H1 (cell line): ENCODE measurements at regions not wholly inside any gene's neighbourhood (a gene's known extent, or its start where the extent isn't known, plus 50 kb on each side); places are given as distances from the start of the nearest gene placed in this dataset.

ENCODE experiments used
- CBX8 ChIP-seq: fragments of 300-800, 300-1000 bp; sonication (generic); IDR thresholded peaks from 2 replicates; pipeline ENCODE4 v1.7.1; 2016; ENCODE audit warnings: low read depth, low read length, borderline replicate concordance
- CHD7 ChIP-seq: fragments of 300-600 bp; sonication (generic); IDR thresholded peaks from 2 replicates; pipeline ENCODE4 v1.7.1; 2012; ENCODE audit warnings: low read length, moderate library complexity, mild to moderate bottlenecking, inconsistent platforms; ENCODE audit not compliant: insufficient replicate concordance
- CTBP2 ChIP-seq: IDR thresholded peaks from 2 replicates; pipeline ENCODE4 v1.7.0; 2011; ENCODE audit warnings: borderline replicate concordance, mild to moderate bottlenecking, moderate library complexity, mixed read lengths, low read length; ENCODE audit not compliant: insufficient read depth, insufficient read length
- FOSL1 ChIP-seq: IDR thresholded peaks from 2 replicates; pipeline ENCODE4 v1.6.1; 2011; ENCODE audit warnings: mild to moderate bottlenecking, low read depth, low read length, moderate library complexity; ENCODE audit not compliant: insufficient read depth
- NRF1 ChIP-seq: IDR thresholded peaks from 2 replicates; pipeline ENCODE4 v1.6.1; 2011; ENCODE audit warnings: mild to moderate bottlenecking, low read depth, low read length, improper control_type of control experiment
- PHF8 ChIP-seq: fragments of 200-600 bp; sonication (generic); conservative IDR thresholded peaks from 2 replicates; pipeline ENCODE4 v1.7.1; 2012; ENCODE audit warnings: low read depth, mild to moderate bottlenecking, inconsistent platforms, low read length, moderate library complexity
- POLR2AphosphoS5 ChIP-seq: IDR thresholded peaks from 2 replicates; pipeline ENCODE4 v1.6.1; 2011; ENCODE audit warnings: low read depth, low read length
- RNF2 ChIP-seq: fragments of 200-900, 300-1000 bp; sonication (generic); IDR thresholded peaks from 2 replicates; pipeline ENCODE4 v1.7.1; 2016; ENCODE audit warnings: borderline replicate concordance, low read depth, mild to moderate bottlenecking, antibody characterized with exemption, low read length; ENCODE audit not compliant: poor library complexity, severe bottlenecking; ENCODE audit errors: missing control alignments
- SIRT6 ChIP-seq: IDR thresholded peaks from one replicate; pipeline ENCODE4 v1.7.1; 2012; ENCODE audit warnings: low read length, inconsistent platforms
- SP4 ChIP-seq: IDR thresholded peaks from 2 replicates; pipeline ENCODE4 v1.6.1; 2012; ENCODE audit warnings: low read length, inconsistent platforms
- SRF ChIP-seq: IDR thresholded peaks from 2 replicates; pipeline ENCODE4 v1.6.1; 2011; ENCODE audit warnings: mild to moderate bottlenecking, low read depth, low read length, moderate library complexity
- TAF1 ChIP-seq: IDR thresholded peaks from 2 replicates; pipeline ENCODE4 v1.6.1; 2011; ENCODE audit warnings: mild to moderate bottlenecking, low read depth, low read length
- TCF12 ChIP-seq: IDR thresholded peaks from 2 replicates; pipeline ENCODE4 v1.6.1; 2011; ENCODE audit warnings: low read depth, mild to moderate bottlenecking, low read length

DNA sequence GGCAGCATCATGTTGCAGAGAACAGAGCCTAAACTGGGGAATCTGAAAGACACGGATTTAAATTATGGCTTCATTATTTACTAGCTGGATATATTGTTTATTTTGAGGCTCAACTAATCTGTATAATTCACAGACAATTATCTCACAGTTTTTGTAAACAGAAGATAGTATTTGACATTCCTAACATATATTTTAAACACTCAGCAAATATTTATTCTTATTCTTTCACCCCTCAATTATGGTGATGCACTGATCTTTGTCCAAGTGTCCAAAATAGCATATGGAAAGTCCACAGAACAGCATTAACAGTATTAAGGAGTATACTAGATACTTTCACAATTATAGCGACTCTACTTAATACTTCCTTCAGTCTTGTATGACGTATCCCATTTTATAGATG, 257.0 kb downstream of the ADGRG6 start (continued):
- no peak for TF ChIP-seq CHD7
- no peak for TF ChIP-seq PHF8
- TF ChIP-seq RNF2, result no peak
- TF ChIP-seq TCF12, result no peak
- TF ChIP-seq FOSL1, result no peak
- no peak for TF ChIP-seq SIRT6
- TF ChIP-seq TAF1, result no peak
- no peak for TF ChIP-seq POLR2AphosphoS5
- TF ChIP-seq CBX8, result no peak
- TF ChIP-seq NRF1, result no peak
- TF ChIP-seq SRF, result no peak
- TF ChIP-seq SP4, result no peak
- no peak for TF ChIP-seq CTBP2
- TF ChIP-seq, all 59 proteins: peak for 0
